RWPE2 (cell line): ENCODE measurements at regions not wholly inside any gene's neighbourhood (a gene's known extent, or its start where the extent isn't known, plus 50 kb on each side); places are given as distances from the start of the nearest gene placed in this dataset.

ENCODE experiments used
- ATAC-seq: fragments of 200-7000 bp; cut with Tn5 transposase; 3 replicates; pipeline ENCODE4 v1.9.1; 2021; ENCODE audit warnings: low read depth
- DNase-seq: peaks from one replicate; pipeline ENCODE4 v3.0.0-alpha.2; 2020; ENCODE audit warnings: low spot score
- H3K27ac ChIP-seq: fragments of 450-650 bp; 2 replicates; pipeline ENCODE4 v1.5.1; 2017; ENCODE audit warnings: mild to moderate bottlenecking; ENCODE audit not compliant: poor library complexity, severe bottlenecking
- H3K27me3 ChIP-seq: fragments of 250-450 bp; sonication (Bioruptor Pico); 2 replicates; pipeline ENCODE4 v1.5.1; 2021; ENCODE audit warnings: mild to moderate bottlenecking, moderate library complexity; ENCODE audit not compliant: insufficient read depth, poor library complexity, severe bottlenecking
- H3K36me3 ChIP-seq: fragments of 250-450 bp; sonication (Bioruptor Pico); 2 replicates; pipeline ENCODE4 v1.5.1; 2020; ENCODE audit warnings: low read depth, mild to moderate bottlenecking, moderate library complexity
- H3K4me1 ChIP-seq: fragments of 250-450 bp; sonication (Bioruptor Pico); 2 replicates; pipeline ENCODE4 v1.5.1; 2021; ENCODE audit warnings: mild to moderate bottlenecking, moderate library complexity; ENCODE audit not compliant: insufficient read depth, poor library complexity, severe bottlenecking
- H3K4me3 ChIP-seq: fragments of 250-450 bp; sonication (Bioruptor Pico); 2 replicates; pipeline ENCODE4 v1.5.1; 2021; ENCODE audit warnings: mild to moderate bottlenecking, moderate library complexity; ENCODE audit not compliant: severe bottlenecking
- H3K9me3 ChIP-seq: fragments of 250-450 bp; sonication (Bioruptor Pico); 2 replicates; pipeline ENCODE4 v1.5.1; 2021; ENCODE audit warnings: mild to moderate bottlenecking, moderate library complexity; ENCODE audit not compliant: severe bottlenecking
- CTCF ChIP-seq: fragments of 450-650 bp; IDR thresholded peaks from one replicate; pipeline ENCODE4 v1.5.1; 2017; ENCODE audit warnings: mild to moderate bottlenecking, moderate library complexity; ENCODE audit not compliant: poor library complexity, severe bottlenecking

GRCh38 chr2:61675204-61675603 lies 137.0 kb upstream of the XPO1 start:
- no peaks in the 10 kb centered on the region for H3K27me3 ChIP-seq
- H3K4me1 ChIP-seq: peaks cover 10% of the 10 kb centered on the region
- H3K36me3 ChIP-seq: no peaks in the 10 kb centered on the region
- DNase-seq (no peak), ATAC-seq (no peak)
- no peak overlapping the region for H3K27ac ChIP-seq
- H3K4me3 ChIP-seq: no peak overlapping the region
- peaks cover 3% of the 10 kb centered on the region for H3K9me3 ChIP-seq
- TF ChIP-seq CTCF: no peak

- no peak overlapping the region for H3K4me3 ChIP-seq
- no peak for DNase-seq
- TF ChIP-seq CTCF: no peak
- no peak overlapping the region for H3K27ac ChIP-seq
- no peaks in the 10 kb centered on the region for H3K27me3 ChIP-seq
- peaks cover 10% of the 10 kb centered on the region for H3K4me1 ChIP-seq
- peak; percentile 52; the same call in 2 of the 3 replicates for ATAC-seq
- H3K36me3 ChIP-seq: no peaks in the 10 kb centered on the region
- peaks cover 3% of the 10 kb centered on the region for H3K9me3 ChIP-seq
Measured at GRCh38 chr2:61671561-61672315, 133.6 kb upstream of the XPO1 start.

GRCh38 chr2:61670591-61671501 lies 132.7 kb upstream of the XPO1 start:
- peaks cover 10% of the 10 kb centered on the region for H3K4me1 ChIP-seq
- H3K4me3 ChIP-seq: no peak overlapping the region
- DNase-seq (no peak), ATAC-seq (peak; percentile 48)
- peaks cover 3% of the 10 kb centered on the region for H3K9me3 ChIP-seq
- no peak for TF ChIP-seq CTCF
- H3K36me3 ChIP-seq: no peaks in the 10 kb centered on the region
- no peak overlapping the region for H3K27ac ChIP-seq
- H3K27me3 ChIP-seq: no peaks in the 10 kb centered on the region

- ATAC-seq: no peak
- no peaks in the 10 kb centered on the region for H3K9me3 ChIP-seq
- peaks cover 2% of the 10 kb centered on the region for H3K27me3 ChIP-seq
- H3K27ac ChIP-seq: no peak overlapping the region
- no peak for DNase-seq
- no peaks in the 10 kb centered on the region for H3K36me3 ChIP-seq
- no peak overlapping the region for H3K4me3 ChIP-seq
- H3K4me1 ChIP-seq: no peaks in the 10 kb centered on the region
- TF ChIP-seq CTCF: no peak
Measured at GRCh38 chr2:61664190-61664589, 126.0 kb upstream of the XPO1 start.

- no peak for TF ChIP-seq CTCF
- Histone ChIP-seq H3K4me1 (no peaks in the 10 kb centered on the region), H3K27ac (no peak overlapping the region), H3K36me3 (no peaks in the 10 kb centered on the region), H3K27me3 (peaks cover 2% of the 10 kb centered on the region), H3K4me3 (no peak overlapping the region), H3K9me3 (no peaks in the 10 kb centered on the region)
- ATAC-seq (no peak), DNase-seq (no peak)
Measured at GRCh38 chr2:61662990-61663389, 124.8 kb upstream of the XPO1 start.
